Motor neuron (in vitro differentiated cells): ENCODE measurements at regions not wholly inside any gene's neighbourhood (a gene's known extent, or its start where the extent isn't known, plus 50 kb on each side); places are given as distances from the start of the nearest gene placed in this dataset.

Source experiments
- ATAC-seq, 8 experiments: fragments of 200-7000 bp; cut with Tn5 transposase; replicated peaks in 6 of 8; 2 replicates each; pipeline ENCODE4 v1.8.0; 2021; ENCODE audit warnings: mild to moderate bottlenecking in 8 of 8, moderate library complexity in 8 of 8
- H3K27ac ChIP-seq, 2 donors: fragments of 250-450 bp; sonication (Bioruptor Pico); 2 replicates each; pipeline ENCODE4 v1.9.0; 2021; ENCODE audit warnings: antibody characterized with exemption in 2 of 2, mild to moderate bottlenecking in 2 of 2, moderate library complexity in 1 of 2
- H3K4me1 ChIP-seq, 2 donors: fragments of 250-450 bp; sonication (Bioruptor Pico); replicated peaks in 1 of 2; 2 replicates each; pipeline ENCODE4 v1.6.1; 2021; ENCODE audit warnings: antibody characterized with exemption in 2 of 2, mild to moderate bottlenecking in 2 of 2, moderate library complexity in 1 of 2
- H3K4me3 ChIP-seq, 5 donors: fragments of 250-450 bp; sonication (Bioruptor Pico); 2 replicates each; pipeline ENCODE4 v1.9.0; 2021; ENCODE audit warnings: antibody characterized with exemption in 5 of 5, mild to moderate bottlenecking in 5 of 5, moderate library complexity in 4 of 5
- WGBS, 10 experiments: fragments of 450-650 bp; shearing (Covaris generic); methylation state at CpG; one replicate each; pipeline ENCODE4 v1.0.0; 2022; 5-methylcytosine and 5-hydroxymethylcytosine counted together
- in situ Hi-C, 9 experiments: fragments of 400-800 bp; cut with MboI; loops; one replicate each; pipeline ENCODE4 v1.15.0; 2021; ENCODE audit warnings: low sequenced_read_pairs in 9 of 9, low pct_unique_long_range_greater_than_20kb in 2 of 9; ENCODE audit not compliant: unreplicated experiment in 9 of 9

- ATAC-seq, result peak in 3 of 8 experiments; percentile 17 to 85 (median 46)
- Histone ChIP-seq H3K4me3 (no peak overlapping the region), H3K4me1 (peaks cover 52 to 58% of the 10 kb centered on the region in 2 donors), H3K27ac (no peak overlapping the region)
- 21 to 80% (median 51%) methylated on average over 1 to 3 of the region's 4 CpGs for WGBS, 10 experiments
- in situ Hi-C loops, result no loop called here
Observed at GRCh38 chr2:234686088-234686890, 189.4 kb upstream of the ARL4C start.

DNA sequence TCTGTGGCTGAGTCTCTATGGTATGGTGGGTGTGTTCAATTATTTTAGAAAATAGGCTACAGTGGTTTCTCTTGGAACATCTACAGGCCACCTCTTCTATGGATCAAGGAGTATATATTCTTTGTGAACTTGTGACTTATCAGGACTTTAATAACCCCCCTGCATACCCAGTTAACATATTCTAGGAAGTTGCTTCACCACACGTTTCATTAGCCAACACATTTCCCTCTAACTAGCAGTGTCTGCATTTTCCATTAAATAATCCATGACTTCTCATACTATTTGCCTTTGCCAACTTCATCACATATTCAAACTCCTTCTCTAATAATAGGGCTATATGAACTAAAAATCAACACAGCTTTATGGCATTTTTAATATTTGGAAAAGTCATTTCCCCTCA lies 187.6 kb upstream of the ARL4C start:
- in situ Hi-C loops, result no loop called here
- 0 to 86% (median 27%) methylated on average over 1 of the region's 1 CpG; no CpG with 5 or more reads in 4 of the 10 experiments for WGBS, 10 experiments
- no peak for ATAC-seq
- H3K27ac ChIP-seq, result no peak overlapping the region
- H3K4me1 ChIP-seq, result peaks cover 52 to 58% of the 10 kb centered on the region in 2 donors
- H3K4me3 ChIP-seq, result no peak overlapping the region

GRCh38 chr2:234683950-234684349 lies 187.1 kb upstream of the ARL4C start:
- ATAC-seq, result peak in 1 of 8 experiments; percentile 45
- Histone ChIP-seq H3K27ac (no peak overlapping the region), H3K4me1 (peaks cover 50 to 54% of the 10 kb centered on the region in 2 donors), H3K4me3 (no peak overlapping the region)
- 3 to 80% (median 43%) methylated on average over 3 of the region's 3 CpGs for WGBS, 10 experiments
- in situ Hi-C loops, result no loop called here

- peaks cover 50% of the 10 kb centered on the region in 2 donors for H3K4me1 ChIP-seq
- H3K4me3 ChIP-seq, result no peak overlapping the region
- H3K27ac ChIP-seq, result no peak overlapping the region
- in situ Hi-C loops, result no loop called here
- ATAC-seq, result peak in 5 of 8 experiments; percentile 73 to 86 (median 77)
- WGBS, 10 experiments, result 36 to 100% (median 70%) methylated on average over 1 to 3 of the region's 4 CpGs; no CpG with 5 or more reads in 2 of the 10 experiments
Observed at GRCh38 chr2:234682492-234683228, 185.8 kb upstream of the ARL4C start.

- Histone ChIP-seq H3K4me1 (peaks cover 56 to 62% of the 10 kb centered on the region in 2 donors), H3K27ac (peak overlapping the region in 1 of 2 donors; percentile 12), H3K4me3 (no peak overlapping the region)
- ATAC-seq, result peak in 5 of 8 experiments; percentile 16 to 65 (median 59)
- in situ Hi-C loops, result no loop called here
- 7 to 100% (median 66%) methylated on average over 1 to 9 of the region's 9 CpGs; no CpG with 5 or more reads in 1 of the 10 experiments for WGBS, 10 experiments
Observed at GRCh38 chr2:234680688-234681619, 184.1 kb upstream of the ARL4C start.

GRCh38 chr2:234679741-234680687 lies 183.1 kb upstream of the ARL4C start:
- H3K4me3 ChIP-seq, result no peak overlapping the region

DNA sequence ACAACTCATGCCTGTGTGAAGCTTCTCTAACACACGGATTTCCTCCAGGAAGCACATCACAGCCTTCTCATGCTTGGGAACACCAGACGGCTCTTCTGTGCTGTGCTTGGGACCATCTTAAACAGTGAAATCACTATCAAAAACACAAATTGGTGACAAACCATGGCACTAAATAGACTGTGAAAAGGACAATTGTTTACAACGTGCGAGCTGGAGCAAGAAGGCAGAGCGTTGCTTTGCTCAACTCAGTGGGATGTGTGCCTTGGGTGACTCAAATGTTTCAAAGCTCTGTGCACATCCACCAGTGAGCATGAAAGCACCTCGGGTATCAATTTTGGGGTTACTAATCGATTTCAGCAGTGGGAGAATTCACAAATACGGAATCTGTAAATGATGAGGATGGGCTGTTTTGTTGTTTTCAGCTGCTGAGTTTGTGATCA lies 182.4 kb upstream of the ARL4C start:
- Histone ChIP-seq H3K4me3 (no peak overlapping the region), H3K27ac (no peak overlapping the region), H3K4me1 (peaks cover 65 to 74% of the 10 kb centered on the region in 2 donors)
- in situ Hi-C loops, result no loop called here
- ATAC-seq, result no peak
- 0 to 93% (median 81%) methylated on average over 1 to 8 of the region's 8 CpGs for whole genome bisulfite sequencing, 10 experiments

More at GRCh38 chr2:234679741-234680687, 183.1 kb upstream of the ARL4C start:
- Histone ChIP-seq H3K4me1 (peaks cover 62 to 71% of the 10 kb centered on the region in 2 donors), H3K27ac (no peak overlapping the region)
- WGBS, 10 experiments, result 0 to 89% (median 67%) methylated on average over 4 to 13 of the region's 14 CpGs
- in situ Hi-C loops, result no loop called here
- ATAC-seq, result peak in 2 of 8 experiments; percentile 86

DNA sequence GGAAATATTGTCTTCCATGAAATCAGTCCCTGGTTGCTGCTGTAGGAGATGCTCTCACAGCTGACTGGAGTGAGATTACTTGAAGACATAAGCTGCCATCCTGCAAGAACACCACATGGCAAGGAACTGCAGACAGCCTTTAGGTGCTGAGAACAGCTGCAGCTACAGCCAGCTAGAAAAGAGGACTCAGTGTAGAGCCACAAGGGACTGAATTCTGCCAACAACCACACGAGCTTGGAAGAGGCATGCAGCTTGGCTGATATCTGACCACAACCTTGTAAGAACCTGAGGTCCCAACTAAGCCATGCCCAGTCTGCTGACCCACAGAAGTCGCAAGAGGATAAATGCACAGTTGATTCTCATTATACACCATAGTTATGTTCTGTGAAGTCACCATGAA lies 181.8 kb upstream of the ARL4C start:
- Histone ChIP-seq H3K4me3 (no peak overlapping the region), H3K27ac (no peak overlapping the region), H3K4me1 (peaks cover 60 to 68% of the 10 kb centered on the region in 2 donors)
- 0 to 100% (median 60%) methylated on average over 1 to 2 of the region's 2 CpGs; no CpG with 5 or more reads in 5 of the 10 experiments for WGBS, 10 experiments
- in situ Hi-C loops, result no loop called here
- ATAC-seq, result no peak

GRCh38 chr2:234677758-234678538 lies 181.1 kb upstream of the ARL4C start:
- in situ Hi-C loops, result no loop called here
- no peak overlapping the region for H3K4me3 ChIP-seq
- peaks cover 54 to 63% of the 10 kb centered on the region in 2 donors for H3K4me1 ChIP-seq
- no peak overlapping the region for H3K27ac ChIP-seq
- WGBS, 10 experiments, result 60 to 100% (median 80%) methylated on average over 1 to 4 of the region's 6 CpGs; no CpG with 5 or more reads in 1 of the 10 experiments
- ATAC-seq, result peak in 4 of 8 experiments; percentile 17 to 23 (median 19)

DNA sequence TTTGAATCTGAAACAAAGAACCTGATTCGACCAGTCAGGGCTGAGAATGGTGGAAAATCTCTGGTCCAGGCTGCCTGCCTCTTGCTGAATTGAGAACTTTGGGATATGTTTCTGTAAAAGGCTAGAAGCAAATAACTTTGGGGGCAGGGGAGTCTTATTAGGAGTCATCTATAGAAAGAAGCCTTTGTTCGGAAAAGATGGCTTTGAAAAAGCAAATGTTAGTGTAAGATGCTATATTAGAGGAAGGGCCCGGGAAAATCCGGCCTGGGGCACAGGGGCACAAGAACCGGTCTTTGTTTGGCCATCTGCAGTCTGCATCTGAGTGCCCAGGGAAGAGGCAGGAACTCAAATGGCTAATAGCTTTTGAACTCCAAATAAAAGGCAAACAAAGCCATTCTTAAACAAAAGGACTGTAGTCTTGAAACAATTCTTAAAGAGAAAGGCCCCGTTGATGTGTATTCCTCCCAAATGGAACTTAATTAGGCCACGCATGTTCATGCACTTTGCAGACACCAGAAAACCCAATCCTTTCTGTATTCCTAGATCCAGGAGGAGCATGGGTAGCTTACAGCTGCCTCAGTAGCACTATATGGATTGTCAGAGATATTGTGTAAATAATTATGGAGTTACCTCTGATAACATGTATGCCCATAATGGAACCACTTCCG lies 180.0 kb upstream of the ARL4C start:
- H3K27ac ChIP-seq, result peak overlapping the region in 1 of 2 donors; percentile 79
- in situ Hi-C loops, result no loop called here
- H3K4me3 ChIP-seq, result no peak overlapping the region
- H3K4me1 ChIP-seq, result peaks cover 43 to 58% of the 10 kb centered on the region in 2 donors
- peak in 5 of 8 experiments; percentile 62 to 82 (median 72) for ATAC-seq
- 21 to 86% (median 37%) methylated on average over 3 to 7 of the region's 8 CpGs for WGBS, 10 experiments
